Stimulated activated CD8-positive, alpha-beta memory T cell treated with anti-CD3 and anti-CD28 coated beads, Interleukin-15, amount 100 ng/mL, for 24 hours (primary cell): ENCODE measurements at regions not wholly inside any gene's neighbourhood (a gene's known extent, or its start where the extent isn't known, plus 50 kb on each side); places are given as distances from the start of the nearest gene placed in this dataset.
"Not testable (repeated sequence)": the region's sequence is repeated elsewhere in the genome, so short reads cannot be mapped to it uniquely, and the experiment has no call there.

Experiments
- DNase-seq: peaks from one replicate; pipeline ENCODE4 v3.0.0-alpha.2; 2020; ENCODE audit warnings: low read depth

DNA sequence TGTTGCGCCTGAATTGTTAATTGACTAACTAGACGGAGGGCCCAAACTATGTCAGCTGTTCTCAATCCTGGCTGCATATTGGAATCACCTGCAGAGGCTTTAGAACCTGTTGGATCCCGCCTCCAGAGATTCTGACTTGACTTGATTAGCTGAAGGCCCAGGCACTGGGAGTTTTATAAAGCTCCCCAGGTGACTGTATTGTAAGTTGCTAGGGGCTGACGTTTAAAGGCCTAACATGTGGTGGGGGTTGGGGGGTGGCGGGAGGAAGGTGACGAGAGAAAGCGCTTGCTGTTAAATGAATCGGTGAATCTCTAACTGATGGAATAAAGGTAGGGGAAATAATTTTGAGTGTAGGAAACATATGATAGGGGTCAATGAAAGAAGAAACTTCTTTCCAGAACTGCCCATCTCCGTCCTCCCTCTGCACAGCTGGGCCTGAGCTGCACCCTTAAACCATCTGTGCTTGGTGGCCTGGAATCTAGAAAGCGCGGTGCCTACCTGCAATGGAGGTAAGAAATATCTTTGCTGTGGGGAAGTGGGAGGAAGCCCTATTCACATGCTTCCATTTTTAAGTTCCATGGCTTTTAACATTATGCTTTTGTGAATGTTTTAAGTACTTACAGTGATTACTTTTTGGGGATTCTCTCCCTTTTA is 225.0 kb upstream of the FAM3C start:
- DNase-seq = no peak

DNA sequence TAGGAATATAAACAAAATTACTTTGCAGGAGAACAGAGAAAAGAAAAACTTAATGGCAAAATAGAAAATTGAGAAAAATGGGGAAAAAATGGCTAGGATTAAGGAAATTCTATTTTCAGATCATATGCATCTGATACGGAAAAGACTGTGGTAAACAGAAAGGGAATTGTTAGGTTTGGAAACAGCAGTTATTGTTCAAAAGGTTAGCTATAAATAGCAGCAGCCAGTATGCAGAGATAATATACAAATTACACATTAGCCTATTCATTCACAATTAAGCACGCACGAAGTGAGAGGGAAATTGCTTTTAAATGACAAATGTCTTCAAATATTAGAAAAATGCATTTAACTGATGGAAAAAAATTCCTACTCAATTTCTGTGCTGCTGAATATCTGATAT is 224.1 kb upstream of the FAM3C start:
- DNase-seq = no peak

GRCh38 chr7:121618182-121618581 is 222.1 kb upstream of the FAM3C start:
- no peak for DNase-seq

DNA sequence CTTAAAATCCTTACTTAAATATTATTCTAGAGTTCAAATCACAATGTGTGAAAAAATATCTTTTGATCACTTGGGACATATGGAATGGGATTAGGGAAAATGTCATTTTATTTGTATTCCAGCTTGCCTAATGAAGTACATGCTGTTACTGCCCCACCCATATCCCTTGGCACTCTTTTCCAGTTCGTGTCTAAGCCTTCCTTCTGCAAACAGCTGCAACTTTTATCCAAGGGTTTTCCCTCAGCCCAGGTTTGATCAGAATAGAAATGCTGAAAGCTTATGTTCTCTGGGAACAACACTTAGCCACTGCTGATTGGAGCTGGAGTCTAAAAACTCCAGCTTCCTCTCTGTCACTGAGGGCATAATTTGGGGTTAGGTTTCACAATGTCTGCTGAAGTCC is 214.1 kb upstream of the FAM3C start:
- no peak for DNase-seq

DNA sequence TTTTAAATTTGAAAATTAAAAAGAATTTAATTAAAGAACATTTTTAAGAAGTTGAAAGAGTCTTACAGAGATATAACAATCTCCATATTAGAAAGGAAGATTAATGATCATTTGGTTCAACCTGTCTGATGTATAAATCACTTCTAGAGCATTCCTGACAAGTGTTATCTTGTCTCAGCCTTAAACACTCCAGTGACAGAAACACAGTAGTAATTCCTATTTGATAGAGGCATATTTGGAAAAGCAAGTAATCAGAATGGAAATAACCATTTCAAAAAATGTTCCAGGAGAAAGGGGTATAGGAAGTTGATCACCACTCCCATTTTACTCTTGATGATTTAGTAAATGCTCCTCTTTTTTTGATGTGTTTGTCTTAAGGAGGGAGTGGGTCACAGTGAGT is 213.1 kb upstream of the FAM3C start:
- DNase-seq = no peak

DNA sequence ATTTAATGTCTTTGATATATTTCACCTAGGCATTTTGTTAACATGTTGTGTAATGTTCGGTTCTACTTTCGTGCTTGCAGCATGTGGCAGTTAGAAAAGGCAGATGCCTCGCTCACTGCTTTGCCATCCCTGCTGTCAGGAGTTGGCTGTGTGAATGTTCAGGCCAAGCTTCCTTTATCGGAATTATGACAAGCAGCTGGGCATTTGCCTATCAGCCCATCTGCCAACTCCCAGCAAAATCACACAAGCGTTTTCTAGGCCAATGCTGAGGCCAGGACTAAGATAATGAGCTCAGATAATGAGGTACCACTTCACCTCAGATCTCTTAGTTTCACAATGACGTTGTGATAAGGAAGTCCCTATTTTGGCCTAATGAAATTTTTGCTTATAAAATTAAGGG is 212.7 kb upstream of the FAM3C start:
- DNase-seq = no peak

- DNase-seq = not testable (repeated sequence)
These were observed 212.1 kb upstream of the FAM3C start for GRCh38 chr7:121608183-121608582.

DNA sequence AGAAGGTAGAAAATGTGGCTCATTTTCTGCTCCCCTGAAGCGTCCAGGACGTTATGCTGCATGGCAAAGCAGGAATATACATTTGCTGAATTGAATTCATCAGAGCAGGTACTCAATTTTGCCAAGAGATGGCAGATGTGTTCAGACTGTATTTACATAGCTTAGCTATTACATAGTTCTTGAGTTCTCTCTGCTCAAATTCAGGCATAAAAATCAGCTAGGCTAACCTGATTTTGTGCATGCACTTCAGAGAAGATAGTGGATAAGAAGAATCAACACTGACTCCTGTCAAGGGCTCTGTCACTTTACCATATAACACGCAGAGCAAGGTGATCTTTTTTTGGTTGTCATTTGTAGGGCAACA is 209.2 kb upstream of the FAM3C start:
- DNase-seq = no peak

DNA sequence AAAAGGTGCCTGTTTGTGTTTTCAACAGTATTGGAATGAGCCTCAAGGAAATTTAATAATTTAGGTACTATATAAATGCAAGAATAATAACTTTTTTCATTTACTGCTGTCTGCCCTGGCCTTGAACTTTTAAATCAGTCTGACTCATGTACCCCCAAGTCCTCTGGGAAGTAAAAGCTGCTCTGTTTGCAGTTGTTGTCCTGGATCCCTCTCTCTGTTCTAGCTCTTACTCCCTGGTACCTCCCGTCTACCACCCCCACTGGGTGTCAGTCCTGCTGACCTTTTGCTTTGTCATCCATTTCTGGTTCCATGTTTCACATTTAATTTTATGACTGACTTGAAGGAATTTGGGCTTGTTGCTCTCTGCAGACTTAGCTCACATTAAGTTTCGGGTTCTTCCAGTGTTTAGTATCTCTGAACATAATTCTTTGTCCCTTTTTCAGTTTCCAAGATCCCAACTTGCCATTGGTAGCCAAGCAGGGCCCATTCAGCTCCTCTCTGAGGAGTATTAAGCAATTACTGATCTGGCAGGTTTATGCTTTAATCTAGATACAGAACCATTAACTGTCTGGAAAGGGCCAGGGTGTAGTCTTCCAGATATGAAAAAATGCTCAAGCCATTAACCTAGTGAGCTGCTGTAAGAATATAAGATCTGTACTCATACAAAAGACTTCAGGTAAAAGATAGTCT is 208.7 kb upstream of the FAM3C start:
- DNase-seq = no peak

DNA sequence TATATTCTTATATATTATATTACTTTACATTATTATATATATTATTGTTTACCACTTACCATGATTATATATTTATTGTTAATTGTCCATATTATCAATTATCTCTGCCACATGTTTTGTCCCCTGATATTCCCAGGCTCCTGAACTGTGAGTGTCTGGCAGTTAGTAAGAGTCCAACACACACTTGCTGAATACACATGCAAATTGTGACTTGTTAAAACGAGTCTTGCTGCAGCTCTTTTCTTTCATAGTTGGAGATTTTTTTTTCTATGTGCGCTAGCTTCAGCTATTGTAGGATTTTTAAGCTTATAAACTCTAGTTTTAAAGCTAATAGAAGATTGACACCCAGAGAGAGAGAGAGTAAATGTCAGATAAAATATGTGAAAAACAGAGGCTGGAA is 207.8 kb upstream of the FAM3C start:
- DNase-seq = no peak

DNA sequence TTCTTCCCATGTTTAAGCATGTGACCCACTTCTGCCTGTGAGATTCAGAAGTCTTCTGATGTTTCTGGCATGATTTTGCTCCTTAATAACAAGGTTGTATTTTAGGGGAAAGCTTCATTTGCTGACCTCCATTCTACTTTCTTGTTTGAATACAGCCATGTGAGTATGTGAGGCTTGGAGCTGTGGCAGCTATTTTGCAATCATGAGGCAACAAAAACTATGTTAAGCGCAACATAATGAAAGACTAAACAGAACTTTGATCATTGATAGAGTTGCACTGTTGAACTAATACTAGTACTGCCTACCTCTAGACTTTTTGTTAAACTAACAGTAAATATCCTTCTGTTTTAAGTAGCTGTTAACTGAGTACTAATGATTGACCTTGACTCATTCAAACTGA is 203.8 kb upstream of the FAM3C start:
- no peak for DNase-seq

DNA sequence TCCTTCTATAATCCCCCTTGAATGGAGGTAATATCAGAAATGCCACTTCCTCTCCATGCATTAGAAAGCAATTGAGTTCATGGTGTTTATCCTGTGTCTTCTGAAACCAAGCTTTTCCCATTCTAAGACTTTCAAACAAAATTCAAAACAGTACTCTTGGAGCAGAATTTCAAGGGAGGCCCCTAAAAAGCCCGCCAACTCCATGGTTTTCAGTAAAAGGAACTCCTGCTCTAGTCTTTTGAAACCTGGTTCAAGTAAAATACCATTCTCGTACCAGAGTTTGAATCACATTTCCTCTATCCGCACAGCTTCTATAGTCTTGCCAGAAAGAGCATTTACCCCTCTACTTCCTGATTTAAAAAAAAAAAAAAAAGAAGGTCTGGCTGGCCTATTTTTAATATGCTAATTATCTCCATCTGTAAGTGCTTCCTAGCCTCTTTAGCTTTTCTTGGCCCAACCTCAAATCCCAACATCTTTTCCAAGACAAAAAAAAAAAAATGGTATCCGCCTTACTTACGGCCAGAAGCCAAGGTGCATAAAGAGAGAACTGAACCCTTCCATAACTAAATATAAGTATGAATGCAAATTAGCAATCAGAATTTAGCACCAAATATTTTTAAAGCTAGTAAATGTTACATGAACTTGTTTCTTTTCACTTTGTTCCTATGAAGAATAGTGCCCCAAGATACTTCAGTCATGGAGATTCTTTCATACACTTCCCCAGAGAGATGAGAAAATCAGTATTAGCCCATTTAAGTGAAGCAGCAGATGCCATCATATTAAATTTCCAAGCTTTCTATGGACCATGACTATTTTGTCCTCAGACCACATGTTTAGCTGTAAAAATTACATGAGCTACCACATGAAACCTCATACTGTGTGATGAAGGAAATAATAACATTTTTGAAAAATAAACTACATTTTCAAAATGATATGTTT is 199.9 kb upstream of the FAM3C start:
- no peak for DNase-seq

- no peak for DNase-seq
These were observed 195.8 kb upstream of the FAM3C start for GRCh38 chr7:121591926-121592325.

DNA sequence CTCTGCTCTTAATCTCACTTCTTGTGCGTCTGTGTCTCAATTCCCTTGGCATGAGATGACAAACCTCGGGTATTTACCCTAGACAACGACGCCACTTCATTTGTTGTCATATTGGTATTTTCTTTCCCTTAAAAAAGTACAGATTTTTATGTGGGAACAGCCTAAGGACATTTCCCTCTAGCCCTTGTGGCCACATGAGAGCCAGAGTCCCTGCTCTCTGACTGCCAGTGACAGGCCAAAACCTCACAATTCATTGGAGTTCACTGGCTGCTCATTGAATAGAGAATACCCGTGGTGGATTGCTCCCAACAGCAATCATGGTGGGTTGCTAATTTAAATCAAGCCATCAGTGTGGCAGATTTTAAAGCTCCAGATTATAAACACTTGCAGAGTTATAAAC is 191.3 kb upstream of the FAM3C start:
- DNase-seq = no peak

DNA sequence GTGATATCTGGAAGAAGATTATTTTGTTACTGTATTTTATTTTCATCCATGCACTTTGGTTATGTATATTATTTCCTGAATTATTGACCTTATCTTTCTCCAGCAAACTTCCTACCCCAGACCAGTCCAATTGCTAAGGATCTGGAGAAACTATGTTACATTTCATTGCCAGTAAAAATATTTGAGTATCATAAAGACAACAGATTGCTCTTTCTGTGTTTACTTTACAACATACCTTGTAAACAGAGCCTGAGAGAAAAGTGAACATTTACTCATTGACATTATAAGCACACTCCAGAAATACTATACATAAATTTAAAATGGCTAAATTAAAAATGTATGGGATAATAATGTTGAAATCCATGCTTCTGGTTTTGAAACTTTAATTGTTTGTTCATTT is 186.2 kb upstream of the FAM3C start:
- no peak for DNase-seq

DNA sequence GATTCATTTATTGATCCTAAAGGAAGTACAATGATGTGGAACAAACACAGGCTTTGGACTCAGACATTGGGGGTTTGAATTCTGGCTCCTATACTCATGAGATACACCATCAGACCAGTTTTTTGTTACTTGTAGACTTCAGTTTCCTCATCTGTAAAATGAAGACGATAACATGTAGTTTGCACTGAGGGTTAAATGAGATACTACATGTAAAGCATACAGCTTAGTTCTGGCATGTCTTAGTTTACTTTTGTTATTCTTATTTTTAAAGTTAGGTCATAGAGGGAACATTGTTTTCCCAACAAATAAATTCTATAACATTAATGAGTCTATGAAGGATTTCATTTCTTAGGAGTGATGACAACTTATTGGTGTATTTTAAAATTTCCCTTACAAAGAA is 183.5 kb upstream of the FAM3C start:
- DNase-seq = no peak

GRCh38 chr7:121578669-121579068 is 182.6 kb upstream of the FAM3C start:
- DNase-seq = no peak

DNA sequence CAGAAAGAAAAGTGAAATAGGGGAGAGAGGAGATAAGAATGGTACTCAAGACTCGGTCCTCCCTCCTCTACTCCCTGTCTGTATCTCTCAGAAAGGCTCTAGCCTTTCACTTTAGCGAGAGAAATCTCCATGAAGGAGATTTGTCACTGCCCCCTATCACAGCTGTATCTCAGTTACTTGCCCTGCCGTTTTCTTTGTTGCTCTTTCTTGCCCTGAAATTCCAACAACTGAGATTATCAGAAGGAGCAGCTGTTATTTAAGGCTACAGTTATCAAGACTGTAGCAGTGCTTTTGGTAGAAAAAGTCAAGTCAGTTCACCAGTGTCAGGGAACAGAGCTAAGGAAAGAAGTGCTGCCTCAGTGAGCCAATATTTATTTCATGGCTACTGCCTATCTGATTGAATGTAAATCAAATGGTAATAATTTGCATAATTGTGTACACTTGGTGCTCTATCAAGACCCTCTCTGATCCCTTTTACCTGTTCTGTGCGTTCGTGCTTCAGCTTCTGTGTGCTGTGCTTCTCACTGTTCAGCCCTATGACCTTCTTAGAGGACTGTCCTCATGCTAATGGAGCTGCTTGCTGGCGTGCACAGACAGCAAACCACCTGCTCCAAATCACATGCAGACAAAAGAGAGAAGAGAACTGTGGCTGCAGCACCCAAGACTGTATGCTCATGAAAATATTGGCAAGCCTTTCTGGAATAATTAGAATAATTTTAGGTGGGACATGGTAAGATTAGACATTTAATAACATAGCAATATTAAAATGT is 180.2 kb upstream of the FAM3C start:
- DNase-seq = no peak

DNA sequence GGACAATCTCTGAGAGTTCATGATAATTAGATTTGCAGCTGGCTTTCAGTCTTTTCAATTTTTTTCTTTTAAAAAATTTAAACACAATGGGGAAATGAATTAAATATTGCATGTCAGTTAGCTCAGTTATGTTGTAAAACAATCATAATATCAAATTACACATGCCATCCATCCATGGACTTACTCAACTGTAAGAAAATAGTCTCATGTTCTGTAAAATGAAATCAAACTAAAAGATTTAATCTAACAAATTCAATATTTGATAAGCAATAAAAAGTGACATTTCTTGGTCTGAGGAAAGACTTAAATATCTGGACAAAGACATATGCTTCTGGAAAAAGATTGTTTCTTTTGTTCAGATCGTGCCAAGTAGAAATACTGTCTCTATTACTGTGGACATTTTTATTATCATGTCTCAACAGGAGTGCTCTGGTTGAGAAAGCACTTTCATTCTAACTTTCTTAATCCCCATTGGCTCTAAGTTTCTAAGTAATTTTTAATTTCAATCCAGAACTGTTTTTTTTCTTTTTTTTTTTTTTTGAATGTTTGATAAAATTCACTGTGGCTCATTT is 179.2 kb upstream of the FAM3C start:
- no peak for DNase-seq

GRCh38 chr7:121574109-121574508 is 178.0 kb upstream of the FAM3C start:
- DNase-seq = no peak

- DNase-seq = no peak
These were observed 176.5 kb upstream of the FAM3C start for GRCh38 chr7:121572615-121573014.

DNA sequence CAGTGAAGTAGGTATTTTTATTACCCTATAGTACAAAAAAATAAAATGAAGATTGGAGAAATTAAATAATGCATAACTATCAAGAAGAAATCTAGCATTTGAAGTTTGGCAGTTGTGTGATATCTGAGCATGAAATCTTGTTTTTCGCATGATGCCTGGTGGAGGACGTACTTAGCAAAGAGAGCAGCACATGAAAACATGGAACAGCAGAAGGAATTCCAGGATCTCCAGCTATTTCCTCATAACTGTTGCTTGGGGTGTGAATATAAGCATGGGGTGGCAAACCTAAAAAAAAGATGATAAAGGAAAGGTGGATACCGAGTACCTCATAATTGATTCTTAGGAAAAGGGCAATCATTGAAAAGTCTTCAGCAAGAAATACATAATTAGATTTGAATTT is 174.3 kb upstream of the FAM3C start:
- no peak for DNase-seq
